ENCODE measurements at regions not wholly inside any gene's neighbourhood (a gene's known extent, or its start where the extent isn't known, plus 50 kb on each side); places are given as distances from the start of the nearest gene placed in this dataset.

- TF ChIP-seq CTCF (IDR thresholded peaks at IDR 0.05) (no peak), POLR2A (IDR thresholded peaks at IDR 0.05) (no peak)
Observed at GRCh38 chr2:160683206-160683605, 189.6 kb upstream of the RBMS1 start.
